ENCODE measurements at regions not wholly inside any gene's neighbourhood (a gene's known extent, or its start where the extent isn't known, plus 50 kb on each side); places are given as distances from the start of the nearest gene placed in this dataset.

- TF ChIP-seq REST (IDR thresholded peaks at IDR 0.05; ENCODE audit: borderline replicate concordance) (no peak), EP300 (conservative IDR thresholded peaks at IDR 0.05; ENCODE audit: poor library complexity, severe bottlenecking) (no peak), CTCF (IDR thresholded peaks at IDR 0.05; ENCODE audit: poor library complexity, severe bottlenecking) (no peak), POLR2AphosphoS5 (IDR thresholded peaks at IDR 0.05) (no peak), MXI1 (conservative IDR thresholded peaks at IDR 0.05; ENCODE audit: poor library complexity, severe bottlenecking) (no peak), RAD21 (conservative IDR thresholded peaks at IDR 0.05) (no peak)
Measured at GRCh38 chr3:26245236-26245635, 377.3 kb upstream of the LRRC3B start.

All from neural cell (in vitro differentiated cells).